Suppressor macrophage (primary cell): ENCODE measurements at regions not wholly inside any gene's neighbourhood (a gene's known extent, or its start where the extent isn't known, plus 50 kb on each side); places are given as distances from the start of the nearest gene placed in this dataset.

Experiments used
- DNase-seq, 4 experiments: peaks; one replicate each; pipeline ENCODE4 v3.0.0-alpha.2; 2020 to 2022

GRCh38 chr14:95410838-95411237 lies 91.1 kb upstream of the CLMN start:
- no peak for DNase-seq

- no peak for DNase-seq
Observed at GRCh38 chr14:95409477-95410272, 90.0 kb upstream of the CLMN start.

DNA sequence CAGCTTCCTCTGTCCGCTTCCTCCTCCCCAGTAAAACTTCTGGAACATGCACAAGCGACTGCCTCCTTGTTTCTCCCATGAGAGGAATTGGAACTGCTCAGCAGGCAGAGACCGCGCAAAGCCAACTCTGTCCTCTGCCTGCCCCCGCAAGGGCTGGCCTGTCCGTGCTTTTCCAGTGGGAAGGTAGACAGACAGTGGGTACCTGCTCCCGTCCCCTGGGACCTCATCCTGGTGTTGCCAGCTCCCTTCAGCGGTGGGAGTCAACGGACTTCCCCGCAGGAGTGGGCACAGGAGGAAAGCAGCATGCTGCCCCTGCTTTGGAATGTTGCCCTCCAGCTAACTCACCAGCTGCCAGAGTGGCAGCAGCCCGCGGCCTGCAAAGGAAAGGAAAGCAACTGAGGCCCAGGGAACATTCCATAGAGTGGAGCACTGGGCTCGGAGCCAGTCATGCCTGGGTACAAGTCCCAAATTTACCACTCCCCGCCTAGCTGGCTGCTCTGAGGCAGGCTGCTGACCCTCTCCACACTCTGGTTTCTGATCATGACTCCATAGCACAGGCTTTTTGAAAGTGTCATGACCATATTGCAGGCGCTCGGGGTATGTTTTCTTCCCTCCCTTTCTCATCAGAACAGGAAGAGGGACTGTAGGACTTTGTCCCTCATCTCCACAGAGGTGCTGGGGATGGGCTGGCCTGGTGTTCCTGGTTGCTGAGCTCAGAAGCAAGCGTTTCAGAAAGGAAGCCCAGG lies 89.2 kb upstream of the CLMN start:
- no peak for DNase-seq

GRCh38 chr14:95407354-95407753 lies 87.6 kb upstream of the CLMN start:
- no peak for DNase-seq

DNA sequence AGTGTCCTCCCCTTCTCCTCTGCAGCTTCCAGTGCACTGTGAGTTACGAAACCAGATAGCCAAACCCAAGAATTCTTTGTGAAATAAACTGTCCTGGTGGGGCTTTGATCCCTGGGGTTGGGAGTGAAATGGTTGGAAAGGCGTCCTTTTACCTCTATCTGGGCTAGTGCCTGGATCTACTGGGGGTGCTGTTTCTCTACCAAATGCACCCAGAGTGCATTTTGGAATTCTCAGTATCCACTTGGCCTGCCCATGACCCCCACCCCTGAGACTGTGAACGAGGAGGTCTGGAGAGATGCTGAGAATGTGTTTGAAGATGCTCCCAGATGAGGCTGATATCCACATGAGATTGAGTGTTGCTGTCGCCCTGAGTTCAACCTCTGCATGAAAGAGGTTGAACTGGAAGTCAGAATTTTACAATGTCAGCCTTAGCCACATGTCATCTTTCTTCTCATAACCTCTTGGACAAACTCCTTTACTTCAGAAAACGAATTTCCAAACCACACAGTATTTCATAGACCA lies 87.1 kb upstream of the CLMN start:
- DNase-seq: no peak

- no peak for DNase-seq
Observed at GRCh38 chr14:95404583-95404982, 84.9 kb upstream of the CLMN start.

DNA sequence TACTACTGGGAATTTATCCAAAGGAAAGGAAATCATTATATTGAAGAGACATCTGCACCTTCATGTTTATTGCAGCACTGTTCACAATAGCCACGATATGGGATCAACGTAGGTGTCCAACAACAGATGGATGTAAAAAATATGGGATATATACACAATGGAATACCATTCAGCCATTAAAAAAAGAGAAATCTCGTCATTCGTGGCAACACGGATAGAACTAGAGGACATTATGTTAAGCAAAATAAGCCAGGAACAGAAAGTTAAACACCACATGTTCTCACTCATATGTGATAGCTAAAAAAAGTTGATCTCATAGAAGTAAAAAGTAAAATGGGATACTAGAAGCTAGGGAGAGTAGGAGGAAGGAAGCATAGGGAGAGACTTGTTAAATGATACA lies 82.9 kb upstream of the CLMN start:
- DNase-seq: no peak

DNA sequence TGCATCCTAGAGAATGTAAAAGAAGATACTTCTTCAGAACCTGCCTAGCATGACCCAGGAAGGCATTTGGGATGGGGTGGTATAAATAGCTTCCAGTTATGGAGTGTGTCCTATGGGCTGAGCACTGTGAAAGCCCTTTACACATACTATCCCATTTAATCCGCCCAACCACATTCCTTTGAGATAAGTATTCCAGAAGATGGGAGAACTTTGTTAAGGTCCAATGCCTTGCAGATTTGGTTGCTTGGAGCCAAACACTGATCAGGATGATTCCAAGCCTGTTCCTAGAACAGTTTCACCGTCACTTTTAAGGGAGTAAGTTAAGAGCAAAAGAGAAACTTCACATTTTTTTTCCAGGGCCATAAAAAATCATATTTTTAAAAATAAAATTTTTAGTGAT lies 82.5 kb upstream of the CLMN start:
- no peak for DNase-seq

- DNase-seq: no peak
Observed at GRCh38 chr14:95398630-95399547, 79.2 kb upstream of the CLMN start.

- DNase-seq: no peak
Observed at GRCh38 chr14:95397325-95397724, 77.6 kb upstream of the CLMN start.

DNA sequence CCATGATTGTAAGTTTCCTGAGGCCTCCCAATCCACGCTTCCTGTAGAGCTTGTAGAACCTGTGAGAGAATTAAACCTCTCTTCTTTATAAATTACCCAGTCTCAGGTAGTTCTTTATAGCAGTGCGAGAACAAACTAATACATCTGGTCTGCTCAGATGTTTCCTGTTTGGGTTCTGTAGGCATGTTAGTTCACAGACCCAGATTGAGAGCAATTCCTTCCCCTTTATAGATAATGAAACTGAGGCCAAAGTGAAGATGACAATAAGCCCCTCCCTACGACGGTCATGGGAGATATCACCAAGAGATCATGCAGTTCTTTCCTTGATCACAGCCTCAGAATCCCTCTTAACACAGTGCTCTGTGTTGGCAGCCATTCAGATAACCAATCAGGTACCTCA lies 76.5 kb upstream of the CLMN start:
- no peak for DNase-seq

DNA sequence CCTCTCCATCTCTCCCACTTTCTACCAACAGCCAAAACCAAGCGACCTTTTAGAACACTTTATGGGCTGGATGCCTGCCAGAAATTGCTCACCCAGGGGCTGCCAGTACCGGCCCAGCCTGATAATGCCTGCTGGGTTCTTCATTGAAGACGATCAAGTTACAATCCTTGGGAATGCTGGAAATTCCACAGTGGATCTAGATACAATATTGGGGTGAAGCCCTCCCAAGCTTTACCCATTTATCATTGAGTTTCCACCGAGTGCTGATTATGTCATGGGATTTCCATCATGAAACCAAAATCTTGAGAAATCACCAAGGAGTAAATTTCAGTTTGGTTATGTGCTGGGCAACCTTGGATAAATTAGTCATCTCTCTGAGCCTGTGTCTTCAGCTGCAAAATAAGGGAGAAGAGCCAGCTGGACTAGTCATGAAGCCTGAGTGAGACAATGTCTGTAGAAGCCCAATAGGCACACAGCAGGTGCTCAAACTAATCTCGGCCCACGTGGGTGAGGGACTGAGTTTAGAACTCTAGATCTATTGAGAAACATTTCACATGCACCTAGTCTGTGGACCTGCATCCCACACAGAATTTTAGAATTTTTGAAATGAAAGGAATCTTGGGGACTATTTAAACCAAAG lies 75.5 kb upstream of the CLMN start:
- DNase-seq: no peak

DNA sequence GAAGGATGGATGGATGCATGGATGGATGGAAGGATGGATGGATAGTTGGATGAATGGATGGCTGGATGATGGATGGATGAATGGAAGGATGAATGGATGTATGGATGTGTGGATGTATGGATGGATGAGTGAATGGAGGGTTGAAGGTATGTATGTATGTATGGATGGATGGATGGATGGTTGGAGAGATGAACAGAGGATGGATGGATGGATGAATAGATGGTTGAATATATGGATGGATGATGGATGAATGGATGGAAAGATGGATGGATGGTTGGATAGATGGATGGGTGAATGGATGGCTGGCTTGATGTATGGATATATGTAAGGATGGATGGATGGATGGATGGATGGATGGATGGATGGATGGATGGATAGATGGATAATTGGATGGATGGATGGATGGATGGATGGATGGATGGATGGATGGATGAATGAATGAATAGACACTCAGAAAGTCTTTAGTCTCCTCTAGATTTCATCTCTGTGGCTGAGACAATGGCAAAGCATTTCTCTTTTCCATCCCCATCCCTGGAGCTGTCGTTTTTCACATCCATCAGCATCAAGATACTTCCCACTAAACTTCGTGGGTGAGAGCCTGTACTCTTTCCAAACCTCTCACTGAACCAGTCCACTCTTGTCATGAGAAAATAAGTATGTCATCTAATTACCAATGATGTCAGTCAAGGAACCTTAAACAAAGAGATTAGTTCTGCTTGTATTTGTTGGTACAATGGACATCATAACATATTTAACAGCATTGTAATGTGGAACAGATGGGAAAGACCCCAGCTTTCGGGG lies 74.8 kb upstream of the CLMN start:
- no peak for DNase-seq

DNA sequence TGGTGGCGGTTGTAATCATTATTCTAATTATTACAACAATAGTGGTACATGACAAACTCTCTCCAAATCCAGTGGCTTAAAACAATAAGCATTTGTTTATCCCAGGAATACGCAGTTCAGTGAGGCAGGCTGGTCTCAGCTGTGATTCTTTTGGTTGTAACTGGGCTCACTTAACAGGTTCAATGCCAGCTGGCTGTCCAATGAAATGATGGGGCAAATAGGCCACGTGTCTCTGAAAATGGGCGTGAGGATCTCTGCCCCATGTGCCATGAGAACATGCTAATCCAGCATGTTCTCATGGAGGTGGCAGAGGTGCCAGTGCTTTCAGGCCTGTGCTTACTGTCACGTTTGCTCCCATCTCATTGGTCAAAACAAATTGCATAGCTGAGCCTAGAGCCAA lies 73.1 kb upstream of the CLMN start:
- DNase-seq: no peak

DNA sequence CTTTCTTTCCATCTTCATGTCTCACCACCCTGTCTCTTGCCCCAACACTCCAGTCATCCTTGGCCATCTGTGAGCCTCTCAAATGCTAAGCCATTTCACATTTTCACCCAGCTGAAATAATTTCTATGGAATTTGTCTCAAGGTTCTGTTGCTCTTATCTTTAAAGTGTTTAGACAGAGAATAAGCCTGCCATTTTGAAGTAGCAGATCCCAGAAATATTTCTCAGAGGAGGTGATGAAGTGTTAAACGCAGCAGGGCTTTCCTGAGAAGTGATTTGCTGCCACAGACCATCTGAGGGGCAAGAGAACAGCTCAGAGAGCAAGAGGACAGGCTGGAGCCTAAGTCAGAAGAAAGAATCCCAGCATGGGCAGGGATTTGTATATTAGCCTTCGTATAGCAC lies 71.6 kb upstream of the CLMN start:
- DNase-seq: no peak

DNA sequence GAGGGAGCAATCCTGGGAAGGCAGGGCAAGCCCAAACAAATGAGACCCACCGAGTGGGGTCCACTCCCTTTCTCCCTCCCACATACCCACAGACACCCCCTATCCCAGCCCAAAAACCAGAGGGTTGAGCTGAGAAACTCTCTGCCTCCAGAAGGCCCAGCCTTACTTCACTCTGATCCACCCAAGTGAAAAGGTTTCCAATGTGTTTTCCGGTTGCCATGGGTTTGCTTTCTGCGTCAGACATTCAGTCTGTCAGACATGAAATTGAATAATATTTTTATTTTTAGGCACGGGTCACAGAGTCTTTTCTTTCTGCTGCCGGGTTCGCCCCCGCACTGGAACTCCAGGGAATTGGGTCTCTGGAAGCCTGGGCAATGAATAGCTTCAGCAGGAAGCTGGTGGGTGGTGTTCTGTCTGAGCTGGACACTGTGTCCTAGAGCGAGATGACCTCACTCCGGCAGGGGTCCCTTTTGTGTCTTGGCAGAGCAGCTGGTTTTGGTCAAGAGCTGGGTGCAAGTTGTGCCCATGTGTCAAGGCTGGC lies 69.8 kb upstream of the CLMN start:
- no peak for DNase-seq

DNA sequence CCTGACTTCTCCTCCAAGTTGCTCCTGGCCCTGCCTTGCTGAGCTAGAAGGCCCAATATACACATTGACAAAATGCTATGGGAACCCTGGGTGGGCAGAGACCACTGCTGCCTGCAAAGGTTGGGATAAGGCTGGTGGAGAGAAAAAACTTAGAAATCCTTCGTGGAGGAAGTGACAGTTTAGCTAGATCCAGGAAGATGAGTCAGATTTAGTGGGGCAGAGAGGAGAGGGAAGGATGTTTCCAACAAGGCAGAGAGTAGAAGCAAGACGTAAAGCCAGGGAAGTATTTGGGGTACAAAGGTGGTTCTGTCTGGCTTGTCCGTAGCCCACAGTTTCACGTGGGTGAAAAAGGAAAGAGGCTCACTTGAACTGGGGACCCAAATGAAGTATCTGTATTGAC lies 69.0 kb upstream of the CLMN start:
- DNase-seq: peak in 2 of 4 experiments; percentile 18 to 32

DNA sequence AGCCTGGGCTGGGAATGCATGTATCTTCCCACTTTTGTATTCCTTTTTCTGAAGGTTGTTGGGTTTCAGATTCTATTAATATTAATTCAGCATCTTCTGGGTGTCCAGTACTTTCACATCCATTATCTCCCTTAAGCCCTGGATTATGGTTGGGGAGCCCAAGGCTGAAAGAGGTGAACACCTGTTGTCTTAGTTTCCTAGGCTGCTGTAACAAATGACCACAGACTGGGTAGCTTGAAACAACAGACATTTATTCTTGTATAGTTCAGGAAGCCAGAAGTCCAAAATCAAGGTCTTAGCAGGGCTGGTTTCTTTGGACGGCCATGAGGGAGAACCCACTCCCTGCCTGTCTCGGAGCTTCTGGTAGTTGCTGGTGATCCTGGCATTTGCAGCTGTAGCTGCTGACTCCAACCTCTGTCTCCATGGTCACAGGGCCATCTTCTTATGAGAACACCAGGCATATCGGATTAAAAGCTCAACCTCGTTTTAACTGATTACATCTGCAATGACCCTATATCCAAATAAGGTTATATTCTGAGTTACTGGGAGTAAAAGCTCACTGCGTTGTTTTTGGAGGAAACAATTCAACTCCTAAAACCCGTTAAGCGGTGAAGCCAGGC lies 68.2 kb upstream of the CLMN start:
- DNase-seq: no peak

- DNase-seq: peak in 2 of 4 experiments; percentile 9 to 49
Observed at GRCh38 chr14:95386536-95387095, 66.9 kb upstream of the CLMN start.

DNA sequence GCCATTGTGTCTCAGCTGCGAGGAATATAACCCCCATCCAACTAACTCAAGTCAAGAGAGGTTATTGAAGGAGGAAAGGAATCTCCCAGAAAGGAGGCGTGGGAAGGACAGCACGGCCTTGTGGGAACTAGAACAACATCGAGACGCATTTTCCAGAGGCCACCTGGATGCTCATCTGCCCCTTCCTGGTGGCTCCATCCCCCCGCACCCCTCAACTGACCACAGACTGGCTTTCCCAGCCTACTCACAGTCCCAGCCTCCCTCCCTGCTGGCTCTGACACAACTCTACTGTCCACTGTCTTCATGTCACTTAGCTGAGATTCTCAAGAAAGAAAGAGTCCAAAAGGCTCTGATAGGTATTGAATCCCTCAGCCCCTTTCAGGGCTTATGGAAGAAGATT lies 66.0 kb upstream of the CLMN start:
- DNase-seq: no peak
